Stimulated activated CD4-positive, alpha-beta T cell treated with anti-CD3 and anti-CD28 coated beads, Interleukin-1b, Interleukin-23, amount 100 ng/mL, for 48 hours (primary cell): ENCODE measurements at regions not wholly inside any gene's neighbourhood (a gene's known extent, or its start where the extent isn't known, plus 50 kb on each side); places are given as distances from the start of the nearest gene placed in this dataset.

ENCODE experiments used
- DNase-seq: peaks from one replicate; pipeline ENCODE4 v3.0.0-alpha.2; 2020

- no peak for DNase-seq
These were observed 97.1 kb downstream of the JCAD start for GRCh38 chr10:29962166-29962850.

- no peak for DNase-seq
These were observed 98.0 kb downstream of the JCAD start for GRCh38 chr10:29961351-29961750.

- DNase-seq: no peak
These were observed 99.1 kb downstream of the JCAD start for GRCh38 chr10:29960261-29960660.

- DNase-seq: no peak
These were observed 99.8 kb downstream of the JCAD start for GRCh38 chr10:29959586-29959985.

- no peak for DNase-seq
These were observed 100.9 kb downstream of the JCAD start for GRCh38 chr10:29958440-29958839.

GRCh38 chr10:29957907-29958331 lies 101.5 kb downstream of the JCAD start:
- DNase-seq: no peak

- no peak for DNase-seq
These were observed 102.2 kb downstream of the JCAD start for GRCh38 chr10:29957236-29957635.

GRCh38 chr10:29956335-29956924 lies 103.0 kb downstream of the JCAD start:
- DNase-seq: no peak

GRCh38 chr10:29955329-29955935 lies 104.0 kb downstream of the JCAD start:
- DNase-seq: no peak

GRCh38 chr10:29951441-29951931 lies 107.9 kb downstream of the JCAD start:
- no peak for DNase-seq

- DNase-seq: no peak
These were observed 109.0 kb downstream of the JCAD start for GRCh38 chr10:29950391-29950790.

GRCh38 chr10:29949411-29950011 lies 109.9 kb downstream of the JCAD start:
- DNase-seq: no peak

- peak; percentile 30 for DNase-seq
These were observed 110.5 kb downstream of the JCAD start for GRCh38 chr10:29948881-29949355.

GRCh38 chr10:29947701-29948060 lies 111.7 kb downstream of the JCAD start:
- DNase-seq: no peak

GRCh38 chr10:29946953-29947700 lies 112.3 kb downstream of the JCAD start:
- DNase-seq: no peak

GRCh38 chr10:29946614-29946952 lies 112.8 kb downstream of the JCAD start:
- DNase-seq: no peak

GRCh38 chr10:29941476-29941875 lies 117.9 kb downstream of the JCAD start:
- DNase-seq: no peak

GRCh38 chr10:29932991-29933390 lies 126.4 kb downstream of the JCAD start:
- DNase-seq: no peak

GRCh38 chr10:29931833-29932232 lies 127.6 kb downstream of the JCAD start:
- no peak for DNase-seq

GRCh38 chr10:29929006-29929405 lies 130.4 kb downstream of the JCAD start:
- no peak for DNase-seq

GRCh38 chr10:29926693-29927048 lies 132.7 kb downstream of the JCAD start:
- DNase-seq: no peak

- DNase-seq: no peak
These were observed 133.4 kb downstream of the JCAD start for GRCh38 chr10:29925771-29926692.
